Mesothelial cell of epicardium (in vitro differentiated cells): ENCODE measurements at regions not wholly inside any gene's neighbourhood (a gene's known extent, or its start where the extent isn't known, plus 50 kb on each side); places are given as distances from the start of the nearest gene placed in this dataset.

ENCODE experiments used
- DNase-seq, 2 experiments: peaks; one replicate each; pipeline ENCODE4 v3.0.0; 2021; ENCODE audit warnings: low spot score in 2 of 2; ENCODE audit not compliant: unreplicated experiment in 2 of 2
- H3K27ac Mint-ChIP-seq: 2 replicates; pipeline ENCODE4 v1.8.0; 2021; ENCODE audit warnings: mixed read lengths
- H3K27me3 Mint-ChIP-seq: 2 replicates; pipeline ENCODE4 v1.8.0; 2021; ENCODE audit warnings: low read depth, mixed read lengths
- H3K36me3 Mint-ChIP-seq: 2 replicates; pipeline ENCODE4 v1.8.0; 2021; ENCODE audit warnings: mixed read lengths
- H3K4me1 Mint-ChIP-seq: 2 replicates; pipeline ENCODE4 v1.8.0; 2021; ENCODE audit warnings: mixed read lengths
- H3K4me3 Mint-ChIP-seq: 2 replicates; pipeline ENCODE4 v1.8.0; 2021; ENCODE audit warnings: mild to moderate bottlenecking, moderate library complexity, mixed read lengths
- H3K9me3 Mint-ChIP-seq: 2 replicates; pipeline ENCODE4 v1.8.0; 2021; ENCODE audit warnings: mixed read lengths
- CTCF ChIP-seq: fragments of 200-600 bp; sonication (generic); IDR thresholded peaks from one replicate; pipeline ENCODE4 v1.5.0; 2021; ENCODE audit warnings: antibody characterized with exemption; ENCODE audit not compliant: unreplicated experiment

- DNase-seq, result no peak
- no peaks in the 10 kb centered on the region for H3K4me1 Mint-ChIP-seq
- no peaks in the 10 kb centered on the region for H3K36me3 Mint-ChIP-seq
- no peak overlapping the region for H3K4me3 Mint-ChIP-seq
- no peak for TF ChIP-seq CTCF
- no peak overlapping the region for H3K27ac Mint-ChIP-seq
- peaks cover 34% of the 10 kb centered on the region for H3K9me3 Mint-ChIP-seq
- peaks cover 1% of the 10 kb centered on the region for H3K27me3 Mint-ChIP-seq
Observed at GRCh38 chr10:42883993-42884983, 101.7 kb downstream of the BMS1 start.

GRCh38 chr10:42885491-42886270 lies 103.1 kb downstream of the BMS1 start:
- Mint-ChIP-seq H3K27me3 (peaks cover 4% of the 10 kb centered on the region), H3K36me3 (no peaks in the 10 kb centered on the region), H3K9me3 (peaks cover 28% of the 10 kb centered on the region), H3K4me3 (no peak overlapping the region), H3K4me1 (no peaks in the 10 kb centered on the region), H3K27ac (no peak overlapping the region)
- DNase-seq, result no peak
- TF ChIP-seq CTCF, result no peak

- no peak for TF ChIP-seq CTCF
- H3K27me3 Mint-ChIP-seq, result peaks cover 4% of the 10 kb centered on the region
- H3K4me3 Mint-ChIP-seq, result no peak overlapping the region
- no peaks in the 10 kb centered on the region for H3K4me1 Mint-ChIP-seq
- no peaks in the 10 kb centered on the region for H3K36me3 Mint-ChIP-seq
- H3K9me3 Mint-ChIP-seq, result peaks cover 13% of the 10 kb centered on the region
- H3K27ac Mint-ChIP-seq, result no peak overlapping the region
- DNase-seq, result no peak
Observed at GRCh38 chr10:42887734-42888503, 105.3 kb downstream of the BMS1 start.

- TF ChIP-seq CTCF, result no peak
- no peak for DNase-seq
- H3K9me3 Mint-ChIP-seq, result peaks cover 8% of the 10 kb centered on the region
- no peaks in the 10 kb centered on the region for H3K4me1 Mint-ChIP-seq
- H3K27ac Mint-ChIP-seq, result no peak overlapping the region
- H3K27me3 Mint-ChIP-seq, result peaks cover 4% of the 10 kb centered on the region
- no peak overlapping the region for H3K4me3 Mint-ChIP-seq
- H3K36me3 Mint-ChIP-seq, result no peaks in the 10 kb centered on the region
Observed at GRCh38 chr10:42888504-42889095, 106.0 kb downstream of the BMS1 start.

GRCh38 chr10:42896735-42897134 lies 114.1 kb downstream of the BMS1 start:
- Mint-ChIP-seq H3K27me3 (no peaks in the 10 kb centered on the region), H3K36me3 (no peaks in the 10 kb centered on the region), H3K27ac (no peak overlapping the region), H3K9me3 (peaks cover 19% of the 10 kb centered on the region), H3K4me1 (no peaks in the 10 kb centered on the region), H3K4me3 (no peak overlapping the region)
- TF ChIP-seq CTCF, result no peak
- DNase-seq, result no peak
